Hematopoietic multipotent progenitor cell treated with erythropoietin and hydrocortisone succinate and interleukin-3 and kit ligand, for 8 days (in vitro differentiated cells): ENCODE measurements at regions not wholly inside any gene's neighbourhood (a gene's known extent, or its start where the extent isn't known, plus 50 kb on each side); places are given as distances from the start of the nearest gene placed in this dataset.

ENCODE experiments used
- DNase-seq: peaks from one replicate; pipeline ENCODE4 v3.0.0-alpha.2; 2015

DNA sequence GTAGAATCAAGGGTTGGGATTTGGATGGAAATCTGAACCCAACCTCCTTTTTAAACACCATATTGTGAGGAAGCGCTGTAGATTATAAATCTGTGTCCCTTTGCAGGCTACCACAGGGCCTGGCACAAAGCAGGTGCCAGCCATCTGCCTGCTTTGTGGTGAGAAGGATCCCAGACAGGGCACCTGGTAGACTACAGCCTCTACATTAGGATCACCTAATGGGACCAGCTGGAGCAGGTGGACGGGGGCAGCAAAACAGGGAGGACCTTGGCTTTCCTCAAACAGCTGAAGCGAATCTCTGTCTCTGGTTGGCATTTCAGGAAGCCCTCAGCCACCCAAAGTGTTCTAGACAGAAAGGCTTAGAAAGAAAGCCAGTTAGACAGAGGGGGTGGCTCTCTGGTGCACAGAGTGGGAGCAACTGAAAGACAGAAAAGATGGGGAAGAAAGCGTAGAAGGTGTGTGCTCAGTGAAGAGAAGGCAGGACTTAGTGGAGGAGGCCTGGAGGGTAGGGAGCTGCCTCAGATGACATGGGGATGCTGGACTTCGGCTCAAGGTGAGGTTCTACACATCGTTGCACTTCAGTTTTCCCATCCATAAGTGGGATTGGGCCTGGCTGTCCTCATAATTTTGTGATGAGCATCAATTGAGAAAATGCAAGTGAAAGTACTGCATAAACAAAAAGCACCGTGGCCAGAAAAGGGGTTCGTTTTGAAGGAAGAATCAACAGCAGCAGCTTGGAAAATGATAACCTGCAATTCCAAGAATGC, 350.8 kb downstream of the CYRIA start:
- no peak for DNase-seq

DNA sequence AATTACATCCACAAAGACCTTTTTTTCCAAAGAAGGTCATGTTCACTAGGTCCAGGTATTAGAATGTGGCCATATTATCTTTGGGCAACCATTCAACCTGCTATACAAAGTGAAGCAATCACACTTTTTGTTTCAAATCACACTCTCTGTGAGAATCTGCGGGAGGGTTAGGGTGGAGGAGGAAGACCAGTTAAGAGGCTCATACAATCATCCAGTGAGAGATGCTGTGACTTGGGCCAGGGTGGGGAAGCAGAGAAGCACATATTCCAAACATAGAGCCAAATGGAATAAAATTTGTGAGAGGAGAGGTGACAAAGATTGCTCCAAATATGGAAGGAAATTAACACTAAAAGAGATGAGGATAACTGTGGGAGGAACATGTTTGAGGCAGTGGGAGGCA, 351.6 kb downstream of the CYRIA start:
- DNase-seq, result no peak

DNA sequence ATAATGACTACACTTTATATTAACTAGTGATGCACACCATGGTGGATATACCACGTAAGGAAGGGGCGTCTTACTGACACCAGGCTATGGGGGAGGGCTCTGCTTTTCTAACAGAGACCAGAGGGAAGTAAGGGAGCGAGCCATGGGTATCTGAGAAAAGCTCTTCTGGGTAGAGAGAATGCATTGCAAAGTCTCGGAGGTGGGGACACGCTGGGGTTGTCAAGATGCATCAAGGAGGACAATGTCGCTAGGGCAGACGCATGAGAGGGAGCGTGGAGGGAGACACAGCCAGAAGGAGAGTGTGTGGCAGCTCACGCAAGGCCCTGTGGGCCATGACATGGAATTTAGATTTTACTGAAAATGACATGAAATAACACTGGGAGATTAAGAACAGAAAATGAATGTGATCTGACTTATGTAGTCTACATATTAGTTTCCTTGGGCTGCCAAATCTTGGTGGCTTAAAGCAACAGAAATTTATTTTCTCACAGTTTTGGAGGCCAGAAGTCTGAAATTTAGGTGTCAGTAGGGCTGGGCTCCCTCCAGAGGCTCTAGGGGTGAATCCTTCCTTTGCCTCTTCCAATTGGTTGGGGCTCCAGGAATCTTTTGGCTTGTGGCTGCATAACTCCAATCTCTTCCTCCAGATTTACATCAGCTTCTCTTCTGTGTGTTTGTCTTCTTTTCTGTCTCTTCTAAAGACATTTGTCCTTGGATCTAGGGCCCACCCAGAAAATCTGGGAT, 352.2 kb downstream of the CYRIA start:
- DNase-seq, result no peak

DNA sequence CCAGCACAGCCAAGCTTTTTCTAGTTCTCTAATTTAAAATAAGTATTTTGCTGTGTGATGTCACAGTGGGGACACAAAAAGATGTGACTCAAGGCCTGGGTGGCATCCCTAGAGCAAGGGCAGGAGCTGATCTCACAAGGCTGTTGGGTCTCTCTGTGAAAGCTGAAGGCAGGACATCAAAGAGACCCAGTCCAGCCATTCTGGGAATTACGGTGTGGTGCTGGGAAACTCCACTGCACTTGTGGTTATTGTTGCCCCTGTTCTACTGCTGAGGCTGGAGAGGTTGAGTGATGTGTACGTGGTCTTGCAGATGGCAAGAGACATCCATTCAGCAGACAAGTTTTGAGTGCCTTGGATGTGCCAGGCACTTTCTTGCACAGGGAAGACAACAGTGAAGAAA, 352.9 kb downstream of the CYRIA start:
- no peak for DNase-seq

DNA sequence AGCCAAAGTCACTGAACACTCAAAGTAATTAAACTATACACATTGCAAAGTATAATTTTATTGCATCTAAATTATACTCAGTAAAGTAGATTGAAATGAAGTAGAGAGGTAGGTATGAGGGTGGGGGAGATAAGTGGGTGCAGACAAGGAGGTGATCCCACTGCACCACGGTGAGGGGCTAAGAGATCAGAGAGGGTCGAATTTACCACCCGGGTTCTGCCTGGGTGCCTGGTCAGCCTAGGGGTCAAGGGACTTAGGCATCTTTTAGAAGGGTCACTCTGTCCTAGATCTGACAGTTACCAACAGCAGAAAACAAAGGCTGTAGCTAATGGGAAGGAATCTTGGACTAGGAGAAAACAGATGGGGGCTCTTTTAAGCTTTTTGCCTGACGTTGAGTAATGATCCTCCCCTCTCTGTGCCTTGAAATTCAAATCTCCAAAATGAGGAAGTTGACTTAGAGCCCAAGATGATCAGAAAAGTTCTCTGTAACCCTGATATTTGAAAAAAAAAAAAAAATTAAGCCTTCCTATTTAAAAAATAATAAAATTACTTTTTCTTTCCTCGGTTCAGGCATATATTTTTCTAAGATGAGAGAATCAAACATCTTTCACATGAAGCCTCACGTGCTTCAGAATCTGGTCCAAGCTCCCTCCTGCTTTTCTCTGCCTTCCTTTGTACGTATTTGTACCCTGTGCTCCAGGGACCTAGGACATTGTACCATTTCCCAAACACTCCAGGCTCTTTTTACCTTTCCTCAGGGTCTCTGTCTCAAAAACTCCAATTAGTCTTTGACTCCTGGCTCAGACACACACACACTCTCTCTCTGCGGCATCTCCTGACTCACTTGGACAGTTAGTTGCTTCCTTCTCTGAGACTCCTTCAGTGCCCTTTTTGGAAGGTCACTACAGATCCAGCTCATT, 353.9 kb downstream of the CYRIA start:
- no peak for DNase-seq

DNA sequence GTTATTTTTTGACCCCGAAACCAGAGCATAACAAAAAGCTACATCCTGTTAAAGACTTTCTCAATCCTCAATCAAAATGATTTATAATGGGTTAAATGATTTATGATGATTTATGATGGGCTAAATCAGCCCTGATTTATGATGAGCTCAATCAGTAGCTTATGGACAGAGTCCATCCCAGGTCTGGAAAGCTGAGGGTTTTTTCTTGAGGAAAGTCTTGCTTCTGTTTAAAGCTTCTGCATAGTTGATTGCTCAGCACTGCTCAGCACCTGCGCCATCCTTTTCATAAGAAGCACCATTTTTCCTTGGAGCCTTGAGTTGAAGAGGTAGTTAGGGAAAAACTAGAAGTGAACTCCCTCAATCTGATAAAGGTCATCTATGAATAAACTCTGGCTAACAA, 356.8 kb downstream of the CYRIA start:
- no peak for DNase-seq

DNA sequence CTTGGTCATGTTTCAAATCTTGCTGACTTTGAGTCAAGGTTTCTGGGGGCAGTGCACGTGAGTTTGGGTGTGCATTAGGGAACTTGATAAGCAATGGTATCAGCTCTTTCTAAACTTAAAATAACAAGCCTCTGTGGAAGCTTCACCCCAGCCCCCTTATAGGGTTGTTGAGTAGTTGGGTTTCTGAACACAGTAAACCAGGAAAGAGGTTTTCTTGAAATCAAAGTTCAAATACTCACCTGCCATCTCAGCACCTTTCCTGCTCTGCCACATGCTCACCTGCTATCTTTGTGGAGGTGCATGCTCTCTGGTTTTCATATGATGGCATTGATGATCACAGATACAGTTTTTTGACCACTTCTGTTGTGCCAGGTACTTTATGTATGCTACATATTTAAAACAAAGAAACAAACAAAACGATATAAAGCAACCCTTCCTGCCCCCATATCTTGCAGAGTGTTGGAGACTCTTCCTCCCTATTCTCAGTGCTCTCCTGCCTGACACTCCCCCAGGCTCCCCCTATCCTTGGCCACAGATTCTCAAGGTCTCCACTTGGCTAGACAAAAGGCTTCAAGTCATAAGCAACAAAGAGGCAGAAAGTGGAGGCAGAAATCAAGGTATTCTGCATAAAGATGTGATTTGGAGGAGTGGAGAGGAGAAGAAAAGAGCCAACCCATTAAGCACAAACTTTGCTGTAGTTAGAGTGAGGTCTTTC, 360.6 kb downstream of the CYRIA start:
- no peak for DNase-seq

DNA sequence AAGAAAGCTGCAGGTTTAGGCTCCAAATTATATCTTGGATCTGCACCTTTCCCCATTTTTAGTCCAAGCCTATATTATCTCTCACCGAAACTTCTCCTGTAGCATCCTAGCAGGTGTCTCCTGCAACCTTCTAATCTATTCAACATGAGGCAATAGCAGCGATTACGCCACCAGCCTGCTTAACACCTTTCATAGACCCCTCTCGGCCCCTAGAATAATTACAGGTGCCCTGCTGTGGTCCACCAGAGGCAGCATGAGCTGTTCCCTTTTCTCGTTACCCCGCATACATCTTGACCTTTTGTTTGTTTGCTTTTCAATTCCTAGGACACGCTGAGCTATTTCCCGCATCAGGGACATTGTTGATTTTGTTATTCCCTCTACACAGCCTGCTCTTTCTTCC, 361.9 kb downstream of the CYRIA start:
- no peak for DNase-seq

DNA sequence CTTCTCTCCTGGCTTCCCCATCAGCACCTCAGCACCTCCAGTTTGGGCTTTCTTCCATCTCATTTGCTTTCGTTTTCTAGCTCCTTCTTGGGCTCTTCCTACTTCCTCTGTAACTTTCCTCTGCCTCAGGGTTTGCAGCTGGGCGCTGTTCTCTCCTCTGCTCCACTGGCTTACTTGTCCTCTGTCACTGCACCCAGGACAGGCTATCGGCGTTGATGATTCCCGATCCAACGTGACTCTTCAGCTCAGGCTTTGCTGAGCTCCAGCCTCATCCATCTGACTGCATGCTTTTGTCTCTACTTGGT, 362.4 kb downstream of the CYRIA start:
- DNase-seq, result no peak

DNA sequence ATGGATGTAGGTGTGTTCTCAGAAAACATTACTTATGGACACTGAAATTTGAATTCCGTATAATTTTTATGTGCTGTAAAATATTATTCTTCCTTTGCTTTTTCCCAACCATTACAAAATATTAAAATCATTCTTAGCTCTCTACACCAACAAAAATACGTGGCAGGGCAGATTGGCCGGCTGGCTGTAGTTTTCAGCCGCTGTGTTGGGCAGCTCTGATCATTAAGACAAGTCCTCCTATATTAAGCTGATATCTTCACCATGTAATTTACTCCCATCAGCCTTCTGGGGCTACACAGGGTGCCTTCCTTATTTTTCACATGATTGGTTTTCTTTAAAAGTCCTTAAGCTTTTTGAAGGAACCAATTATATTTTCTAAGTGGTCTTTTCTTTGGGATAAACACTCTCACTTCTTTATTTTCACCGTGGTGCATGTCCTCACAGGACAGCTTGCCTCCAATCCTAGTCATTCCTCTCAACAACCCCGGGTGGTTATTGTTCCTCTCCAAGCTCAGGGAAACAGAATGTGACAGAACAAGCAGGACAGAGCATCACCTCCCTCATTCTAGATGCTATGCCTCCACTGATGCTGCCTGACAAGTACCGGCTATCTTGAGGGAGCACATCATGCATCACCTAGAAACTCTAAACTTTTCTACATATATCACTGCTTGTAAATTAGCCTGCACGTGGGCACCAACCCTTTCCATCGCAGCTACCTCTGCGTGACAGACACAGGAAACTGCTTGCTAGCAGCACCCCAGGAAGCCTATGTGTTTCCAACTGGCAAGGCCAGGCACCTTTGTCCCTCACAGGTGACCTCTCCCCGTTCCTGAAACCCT, 362.3 kb downstream of the MYCN start:
- no peak for DNase-seq

DNA sequence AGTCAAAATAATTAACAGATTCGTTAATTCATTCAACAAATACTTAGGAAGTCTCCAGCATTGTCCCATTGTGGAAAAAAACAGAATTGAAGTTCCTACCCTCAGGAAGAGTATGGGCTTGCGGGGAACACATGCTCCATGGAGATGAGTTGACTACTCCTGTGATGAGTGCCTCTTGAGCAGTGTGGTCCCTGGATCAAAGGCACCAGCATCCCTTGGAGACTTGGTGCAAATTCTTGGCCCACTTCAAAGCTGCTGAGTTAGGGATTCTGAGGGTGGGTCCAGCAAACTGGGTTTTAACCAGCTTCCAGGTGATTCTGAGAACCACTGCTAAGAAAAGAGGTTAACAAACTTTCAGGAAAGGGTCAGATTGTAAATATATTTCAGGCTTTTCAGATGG, 361.6 kb downstream of the MYCN start:
- DNase-seq, result no peak

DNA sequence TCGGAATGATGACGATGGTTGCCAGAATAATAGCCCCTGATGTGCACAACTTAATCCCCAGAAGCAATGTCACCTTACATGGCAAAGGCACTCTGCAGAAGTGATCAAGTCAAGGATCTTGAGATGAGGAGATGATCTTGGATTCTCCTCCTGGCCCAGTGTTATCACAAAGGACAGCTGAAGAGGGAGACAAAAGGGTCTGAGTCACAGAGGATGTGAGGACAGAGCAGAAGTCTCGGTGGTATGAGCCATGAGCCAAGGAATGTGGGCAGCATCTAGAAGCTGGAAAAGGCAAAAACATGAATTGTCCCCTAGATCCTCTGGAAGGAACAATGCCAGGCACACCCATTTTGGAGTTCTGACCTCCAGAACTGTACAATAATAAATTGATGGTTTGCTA, 358.5 kb downstream of the MYCN start:
- DNase-seq, result no peak

DNA sequence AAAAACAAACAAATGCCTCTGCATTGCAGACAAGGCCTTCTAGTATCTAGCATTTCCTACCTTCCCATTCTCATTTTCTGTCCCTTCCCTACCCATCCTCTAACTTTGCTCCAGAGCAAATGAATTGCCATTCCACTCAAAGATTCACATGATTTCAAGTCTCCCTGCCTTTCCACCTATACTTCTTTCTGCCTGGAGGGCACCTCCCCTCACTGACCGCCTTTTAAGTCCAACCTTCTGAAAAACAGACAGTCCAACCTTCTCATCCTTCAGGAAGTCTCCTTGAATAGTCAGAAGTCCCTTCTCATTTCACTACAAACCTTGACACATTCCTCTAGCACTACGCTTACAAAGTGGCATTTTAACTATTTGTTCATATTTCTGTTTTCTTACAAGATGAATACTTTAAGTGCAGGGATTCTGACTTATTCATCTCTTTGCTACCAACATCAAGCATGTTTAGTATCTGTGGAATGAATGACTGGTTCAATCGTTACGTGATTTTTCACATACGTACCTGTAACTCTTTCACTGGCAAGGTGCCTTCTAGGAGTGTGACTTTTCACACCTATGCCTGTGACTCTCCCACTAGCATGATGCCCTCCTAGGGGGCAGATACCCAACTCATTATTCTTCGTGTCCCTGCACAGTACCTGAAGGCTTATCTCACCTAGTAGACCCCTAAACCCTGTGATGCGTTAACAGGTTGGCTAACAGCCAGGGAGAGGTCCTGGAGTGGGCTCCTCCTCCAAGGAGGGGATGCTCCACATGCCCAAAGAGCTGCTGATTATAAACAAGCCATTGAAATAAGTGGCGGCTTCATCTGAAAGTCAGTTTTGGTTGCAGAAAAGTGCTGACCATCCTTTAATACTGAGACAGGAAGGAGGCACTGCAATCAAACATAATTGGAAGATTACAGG, 356.2 kb downstream of the MYCN start:
- no peak for DNase-seq

DNA sequence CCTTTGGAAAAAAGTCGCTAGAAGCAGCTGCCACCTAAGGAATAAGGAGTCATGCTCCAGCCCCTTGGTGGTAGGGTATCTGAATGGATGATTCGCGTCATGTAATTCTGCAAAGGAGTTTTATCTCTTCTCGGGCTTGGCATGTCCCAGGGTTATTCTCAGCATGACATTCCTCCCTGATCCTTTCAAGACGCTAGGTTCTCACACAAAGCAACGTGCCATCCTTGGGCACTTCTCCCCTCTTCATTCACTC, 355.6 kb downstream of the MYCN start:
- DNase-seq, result no peak

DNA sequence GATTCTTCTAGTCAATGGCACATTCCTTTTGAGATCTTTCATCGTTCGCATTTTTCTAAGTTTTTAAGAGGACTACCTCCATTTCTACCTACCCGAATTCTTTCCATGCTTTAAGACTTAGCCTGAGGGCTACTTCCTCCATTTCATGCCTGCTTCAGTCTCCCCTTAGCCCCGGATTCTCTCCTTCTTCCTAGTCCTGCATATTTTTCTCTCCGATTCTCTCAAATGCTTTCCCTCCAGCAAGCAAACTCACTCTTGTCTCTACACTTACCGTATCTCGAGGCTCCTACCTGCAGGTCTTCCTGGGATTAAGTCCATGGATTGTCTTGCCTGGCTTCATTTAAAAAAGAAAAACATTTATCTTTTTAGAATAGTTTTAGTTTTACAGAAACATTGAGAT, 354.4 kb downstream of the MYCN start:
- DNase-seq, result no peak

DNA sequence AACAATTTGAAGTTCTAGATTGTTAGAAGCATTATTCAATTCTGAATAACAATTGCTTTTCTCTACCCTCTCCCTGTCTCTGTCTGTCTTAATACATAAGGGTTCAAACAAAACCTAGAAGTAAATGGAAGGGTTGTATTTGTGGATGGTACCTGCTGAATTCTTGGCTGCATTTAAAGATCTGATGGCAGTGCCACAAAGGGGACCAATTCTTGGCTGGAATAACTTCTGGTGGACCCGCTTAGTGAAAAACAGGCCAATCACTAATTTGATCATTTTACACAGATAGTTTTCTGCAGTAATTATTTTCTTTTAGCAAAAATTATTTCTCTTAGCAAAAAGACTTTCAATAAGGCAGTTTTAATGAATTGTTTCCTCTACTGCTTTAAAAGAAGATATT, 353.5 kb downstream of the MYCN start:
- DNase-seq, result no peak

DNA sequence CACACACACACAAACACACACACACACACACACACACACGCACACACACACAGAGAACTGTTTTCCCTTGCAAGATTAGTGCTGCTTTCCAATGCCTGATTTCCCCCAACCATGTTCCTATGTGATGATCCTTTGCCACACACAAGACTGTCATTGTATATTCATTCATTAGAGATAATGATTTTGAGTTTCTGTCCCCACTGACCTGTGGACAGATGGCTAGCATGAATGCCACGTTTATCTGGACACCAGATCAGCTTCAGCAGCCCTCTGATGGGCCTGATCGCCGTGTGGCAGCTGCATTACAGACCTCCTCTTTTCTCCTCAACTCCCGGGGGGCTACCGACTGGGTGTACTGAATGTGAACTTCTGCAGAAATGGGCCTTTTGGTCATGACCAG, 353.0 kb downstream of the MYCN start:
- DNase-seq, result no peak

DNA sequence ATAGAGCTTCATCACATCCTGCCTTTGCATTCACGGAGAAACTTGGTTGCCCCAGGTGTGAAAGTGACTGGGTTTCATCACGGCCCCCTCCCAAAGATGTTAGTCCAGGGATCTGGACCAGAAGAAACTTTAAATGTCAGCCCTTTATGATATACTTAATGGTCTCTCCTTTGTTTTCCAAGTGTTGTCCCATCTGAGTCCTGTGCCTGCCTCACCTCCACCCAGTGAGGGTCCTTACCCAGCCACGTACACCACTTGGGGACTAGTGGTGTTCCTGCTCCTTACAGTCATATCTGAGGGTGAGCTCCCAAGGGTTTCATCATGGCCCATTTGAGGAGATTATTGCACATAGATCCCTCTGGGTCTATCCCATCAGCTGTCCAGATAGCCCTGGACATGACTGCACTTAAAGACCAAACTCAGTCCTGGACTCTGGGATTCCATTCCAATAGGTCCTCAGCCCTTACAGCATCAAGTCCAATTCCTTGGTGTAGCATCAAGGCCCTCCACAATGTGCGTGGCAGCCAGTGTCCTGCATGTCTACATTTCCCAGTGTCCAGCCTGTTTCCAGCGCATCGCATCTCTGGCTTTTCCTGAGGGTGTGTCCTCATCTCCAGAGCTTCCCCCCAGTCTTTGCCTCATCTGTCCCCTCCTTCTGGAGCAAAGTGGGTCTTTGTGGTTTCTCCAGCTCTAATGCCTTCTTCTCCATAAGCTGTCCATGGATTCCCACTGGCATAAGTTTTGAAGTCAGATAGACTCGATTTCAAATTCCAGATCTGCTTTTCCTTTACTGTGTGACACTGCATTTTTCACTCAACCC, 351.6 kb downstream of the MYCN start:
- DNase-seq, result no peak

DNA sequence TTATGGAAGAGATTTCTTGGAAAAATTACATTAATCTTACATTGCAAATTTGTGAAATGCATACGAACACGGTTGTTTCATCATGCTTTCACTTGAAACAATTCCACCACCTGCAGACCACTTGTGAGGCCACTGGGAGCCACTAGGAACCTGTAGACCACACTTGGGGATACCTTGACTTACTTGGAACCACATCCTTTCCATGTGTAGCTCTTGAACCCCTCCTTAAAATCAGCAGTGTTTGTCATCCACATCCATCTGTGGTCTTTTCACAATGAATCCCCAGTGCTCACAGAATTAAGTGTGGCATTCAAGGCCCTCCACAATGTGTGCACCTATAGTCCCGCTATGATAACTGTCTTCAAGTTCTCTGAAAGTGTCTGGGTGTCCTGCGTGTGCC, 350.9 kb downstream of the MYCN start:
- DNase-seq, result no peak

DNA sequence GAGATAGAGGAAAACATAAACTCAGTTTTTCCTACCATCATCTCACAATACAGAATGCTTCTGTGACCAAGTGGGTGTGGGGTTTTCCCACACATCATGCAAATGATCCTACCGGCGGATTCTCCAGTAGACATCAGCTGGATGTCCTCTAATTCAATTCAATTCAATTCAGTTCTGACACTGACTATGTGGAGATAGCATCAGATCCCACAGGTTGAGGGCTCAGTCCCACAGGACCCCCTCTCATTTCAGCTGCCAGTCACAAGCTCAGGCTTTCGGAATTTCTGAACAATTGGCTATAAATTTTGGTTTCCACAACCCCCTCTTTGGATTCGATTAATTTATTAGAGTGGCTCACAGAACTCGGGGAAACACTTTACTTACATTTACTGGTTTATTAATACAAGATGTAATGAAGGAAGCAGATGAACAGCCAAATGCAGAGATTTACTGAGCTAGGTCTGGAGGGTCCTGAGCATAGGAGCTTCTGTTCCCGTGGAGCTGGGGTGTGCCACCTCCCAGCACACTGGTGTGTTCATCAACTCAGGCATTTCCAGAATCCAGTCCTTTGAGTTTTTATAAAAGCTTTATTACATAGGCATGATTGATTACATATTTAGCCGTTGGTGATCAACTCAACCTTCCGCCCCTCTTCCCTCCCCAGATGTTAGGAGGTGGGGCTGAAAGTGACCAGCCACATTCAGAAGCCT, 350.1 kb downstream of the MYCN start:
- DNase-seq, result no peak
